Frontal cortex (tissue), 3 donors: ENCODE measurements at regions not wholly inside any gene's neighbourhood (a gene's known extent, or its start where the extent isn't known, plus 50 kb on each side); places are given as distances from the start of the nearest gene placed in this dataset.
A peak's percentile ranks its signal among the peaks of the same experiment; 100 is the strongest.
"Not testable (repeated sequence)": the region's sequence is repeated elsewhere in the genome, so short reads cannot be mapped to it uniquely, and the experiment has no call there.

Source experiments
- DNase-seq, 2 donors: peaks; one replicate each; pipeline ENCODE4 v3.0.0; 2012; ENCODE audit warnings: low spot score in 2 of 2
- FAIRE-seq: peaks from 2 replicates; lab custom pipeline; 2012; peaks lifted over from hg19 to GRCh38; lab: Jason Lieb, UNC
- donor health status: control.
- donor health status: control.
- donor health status: control.

DNA sequence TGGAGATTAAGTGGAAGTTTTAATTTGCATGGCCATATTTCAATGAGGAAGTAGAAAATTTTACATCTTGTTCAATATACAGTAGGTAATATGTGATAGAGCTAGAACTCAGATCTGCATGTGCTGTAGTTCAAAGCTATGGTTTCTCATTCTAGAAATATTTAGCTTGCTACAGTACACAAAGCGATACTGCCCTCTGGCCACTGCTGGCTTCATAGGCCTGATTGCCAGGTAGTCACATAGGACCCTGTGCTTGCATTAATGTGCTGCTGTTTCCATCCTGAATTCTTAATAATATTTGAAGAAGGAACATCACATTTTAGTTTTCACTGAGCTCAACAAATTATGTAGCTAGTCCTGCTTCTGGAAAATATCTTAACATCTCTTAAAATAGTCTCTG, 87.0 kb downstream of the PLSCR2 start:
- FAIRE-seq (no peak), DNase-seq (no peak)

DNA sequence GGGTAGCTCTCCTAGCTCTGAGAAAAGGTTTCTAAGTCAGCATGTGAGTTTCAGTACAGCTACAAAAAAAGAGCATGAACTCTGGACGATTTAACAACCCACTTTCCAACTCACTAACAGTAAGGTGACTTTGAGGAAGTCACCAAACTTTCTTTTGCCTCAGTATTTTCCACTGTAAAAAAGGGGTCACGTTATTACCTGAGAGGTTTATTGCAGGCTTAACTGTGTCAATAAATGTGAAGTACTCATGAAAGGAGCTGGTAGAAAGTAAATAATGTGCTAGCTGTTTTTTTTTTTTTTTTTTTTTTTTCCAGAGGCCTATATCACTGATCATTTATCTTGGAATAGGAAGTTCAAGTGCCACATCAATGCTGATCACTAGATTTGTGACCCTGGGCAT, 89.3 kb downstream of the PLSCR2 start:
- DNase-seq = no peak
- FAIRE-seq = no peak

DNA sequence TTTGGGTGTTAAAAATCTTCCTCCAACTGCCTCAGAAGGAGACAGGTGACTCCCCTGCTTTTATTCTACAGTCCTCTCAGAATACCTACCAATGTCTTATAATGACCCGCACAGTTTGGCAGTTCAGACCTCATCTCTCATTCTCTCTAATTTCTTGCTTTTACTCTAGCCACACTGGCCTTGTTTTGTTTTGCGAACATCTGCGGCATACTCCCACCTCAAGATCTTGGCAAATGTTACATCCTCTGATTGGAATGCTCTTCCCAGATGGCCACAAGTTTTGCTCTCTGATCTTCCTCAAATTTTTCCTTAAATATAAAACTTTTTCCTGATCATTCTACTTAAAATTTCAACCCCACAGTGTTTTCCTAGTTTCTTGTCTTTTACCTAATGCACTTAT, 94.1 kb downstream of the PLSCR2 start:
- no peak for DNase-seq
- no peak for FAIRE-seq

DNA sequence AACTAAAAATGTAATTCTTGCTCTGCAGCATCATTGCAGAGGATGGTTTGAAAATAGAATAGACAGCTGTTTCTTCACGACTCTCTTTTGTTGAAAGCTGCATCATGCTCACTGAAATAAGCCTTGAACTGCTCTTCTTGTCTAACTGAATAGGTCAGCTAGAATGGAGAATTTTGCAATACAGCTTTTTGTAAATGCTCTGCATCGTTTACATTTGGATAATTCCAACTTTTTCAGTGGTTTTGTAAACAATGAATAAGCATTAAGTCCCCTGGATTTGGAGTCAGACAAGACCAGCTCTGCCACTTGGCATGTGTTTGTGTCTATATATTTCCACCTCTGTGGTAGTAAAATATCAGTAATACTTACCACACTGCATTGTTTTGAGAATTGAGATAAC, 95.2 kb downstream of the PLSCR2 start:
- DNase-seq (peak in 1 of 2 donors; percentile 6), FAIRE-seq (no peak)

DNA sequence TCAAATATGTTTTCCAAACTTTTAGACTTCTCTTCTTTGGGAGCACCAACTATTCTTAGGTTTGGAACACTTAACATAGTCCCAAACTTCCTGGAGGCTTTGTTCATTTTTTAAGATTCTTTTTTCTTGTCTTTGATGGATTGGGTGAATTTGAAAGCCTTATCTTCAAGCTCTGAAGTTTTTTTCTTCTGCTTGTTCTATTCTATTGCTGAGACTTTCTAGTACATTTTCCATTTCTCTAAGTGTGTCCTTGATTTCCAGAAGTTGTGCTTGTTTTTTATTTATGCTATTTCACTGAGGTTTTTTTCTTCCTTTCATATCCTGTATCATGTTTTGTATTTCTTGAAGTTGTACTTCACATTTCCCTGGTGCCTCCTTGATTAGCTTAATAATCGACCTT, 97.5 kb downstream of the PLSCR2 start:
- DNase-seq (no peak), FAIRE-seq (no peak)

DNA sequence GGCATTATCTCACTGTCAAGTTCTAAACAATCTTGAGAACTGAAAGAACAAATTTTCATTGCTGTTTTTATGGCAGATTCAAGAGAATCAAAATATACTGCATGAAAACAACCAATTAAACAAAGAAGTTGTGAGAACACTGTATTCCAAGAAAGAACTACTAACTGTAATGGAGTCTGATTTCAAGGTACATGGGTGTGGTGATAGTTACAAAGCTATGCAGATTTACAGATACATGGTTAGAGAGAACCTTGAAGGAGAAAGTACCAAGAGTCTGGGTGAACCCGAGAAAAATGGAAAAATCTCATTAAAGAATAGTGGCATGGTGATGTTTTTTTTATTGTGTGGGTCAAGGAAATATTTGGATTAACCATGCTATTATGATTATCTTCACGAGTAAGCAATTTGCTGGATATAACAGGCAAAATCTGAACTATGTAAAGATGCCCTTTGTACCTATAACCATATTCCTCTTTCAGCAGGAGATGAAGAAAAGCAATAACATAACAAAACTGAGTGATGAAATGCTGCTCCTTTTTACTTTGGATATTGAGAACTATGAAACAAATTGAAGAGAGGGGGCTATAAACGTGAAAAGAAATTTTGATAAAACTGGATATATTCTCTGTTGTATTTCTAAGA, 100.4 kb downstream of the PLSCR2 start:
- no peak for DNase-seq
- FAIRE-seq = no peak

DNA sequence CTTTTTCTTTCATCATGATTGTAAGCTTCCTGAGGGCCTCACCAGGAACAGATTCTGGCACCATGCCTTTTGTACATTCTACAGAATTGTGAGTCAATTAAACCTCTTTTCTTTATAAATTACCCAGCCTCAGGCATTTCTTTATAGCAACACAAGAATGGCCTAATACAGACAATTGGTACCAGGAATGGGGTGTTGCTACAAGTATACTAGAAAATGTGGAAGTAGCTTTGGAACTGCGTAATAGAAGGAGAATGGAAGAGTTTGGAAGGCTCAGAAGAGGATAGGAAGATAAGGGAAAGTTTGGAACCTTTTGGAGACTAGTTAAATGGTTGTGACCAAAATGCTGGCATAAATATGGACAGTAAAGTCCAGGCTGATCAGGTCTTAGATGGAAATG, 108.9 kb upstream of the PLSCR4 start:
- DNase-seq (no peak), FAIRE-seq (no peak)

DNA sequence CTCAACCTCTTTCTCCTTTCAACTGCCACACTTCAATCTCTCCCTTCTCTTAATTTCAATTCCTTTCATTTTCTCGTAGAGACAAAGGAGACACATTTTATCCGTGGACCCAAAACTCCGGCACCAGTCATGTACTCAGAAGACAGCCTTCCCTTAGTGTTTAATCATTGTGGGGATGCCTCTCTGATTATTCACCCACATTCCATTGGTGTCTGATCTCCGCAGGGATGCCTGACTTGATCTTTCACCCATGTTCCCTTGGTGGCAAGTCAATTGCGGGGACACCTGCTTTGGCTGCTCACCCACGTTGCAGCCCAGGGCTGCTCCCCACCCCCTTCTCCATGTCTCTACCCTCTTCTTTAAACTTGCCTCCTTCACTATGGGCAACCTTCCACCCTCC, 103.5 kb upstream of the PLSCR4 start:
- FAIRE-seq, DNase-seq: not testable (repeated sequence)

DNA sequence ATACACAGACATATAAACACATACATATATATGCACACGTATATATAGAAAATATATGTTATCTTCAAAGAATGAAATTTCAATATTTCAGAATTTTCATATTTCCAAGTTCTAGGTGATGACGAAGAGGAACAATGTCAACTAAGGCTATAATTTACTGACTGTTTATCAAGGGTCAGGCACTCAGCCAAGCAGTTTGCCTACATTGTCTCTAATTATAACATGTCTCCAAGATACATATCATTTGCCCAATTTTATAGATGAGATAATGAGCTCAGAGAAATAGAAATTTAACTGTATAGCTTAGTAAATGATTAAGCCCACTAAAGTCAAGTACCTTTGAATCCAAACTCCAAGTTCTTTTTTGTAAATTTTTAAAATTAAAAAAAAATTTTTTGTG, 99.9 kb upstream of the PLSCR4 start:
- FAIRE-seq (no peak), DNase-seq (no peak)

DNA sequence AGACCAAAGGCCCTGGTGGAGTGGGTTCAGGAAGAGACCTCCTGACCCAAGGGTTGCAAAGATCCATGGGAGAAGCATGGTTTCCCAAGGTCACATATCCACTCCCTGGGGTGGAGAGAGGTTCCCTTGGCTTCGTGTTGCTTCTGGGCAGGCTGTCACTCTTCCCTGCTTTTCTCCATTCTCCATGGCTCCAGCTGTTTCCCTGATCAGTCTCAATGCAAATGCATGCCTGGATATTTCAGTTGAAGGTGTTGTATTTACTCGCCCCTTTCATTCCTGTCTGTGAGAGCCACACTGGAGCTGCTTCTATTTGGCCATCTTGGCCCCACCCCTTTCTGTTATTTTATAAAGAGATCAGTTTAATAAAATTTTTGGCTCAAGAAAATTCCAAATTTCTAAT, 95.0 kb upstream of the PLSCR4 start:
- FAIRE-seq = no peak

DNA sequence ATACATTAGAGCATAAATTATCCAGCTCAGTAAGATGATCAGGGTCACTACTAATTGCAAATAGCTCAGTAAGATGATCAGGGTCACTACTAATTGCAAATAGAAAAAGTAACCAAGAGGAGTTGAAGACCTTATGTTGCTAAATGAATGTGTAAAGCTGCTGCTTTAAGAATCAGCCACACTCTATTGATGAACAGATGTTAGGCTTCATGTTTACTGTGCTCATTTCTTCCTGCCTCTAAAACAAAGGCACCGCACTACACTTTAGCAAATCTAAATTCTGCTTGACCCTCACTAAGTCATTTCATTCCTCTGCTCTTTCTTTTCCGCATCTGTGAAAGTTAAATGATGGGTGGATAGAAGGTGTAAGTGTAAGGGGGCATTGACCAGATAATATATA, 92.6 kb upstream of the PLSCR4 start:
- DNase-seq = no peak
- FAIRE-seq = no peak

More for the DNA sequence above, 95.0 kb upstream of the PLSCR4 start:
- no peak for DNase-seq

DNA sequence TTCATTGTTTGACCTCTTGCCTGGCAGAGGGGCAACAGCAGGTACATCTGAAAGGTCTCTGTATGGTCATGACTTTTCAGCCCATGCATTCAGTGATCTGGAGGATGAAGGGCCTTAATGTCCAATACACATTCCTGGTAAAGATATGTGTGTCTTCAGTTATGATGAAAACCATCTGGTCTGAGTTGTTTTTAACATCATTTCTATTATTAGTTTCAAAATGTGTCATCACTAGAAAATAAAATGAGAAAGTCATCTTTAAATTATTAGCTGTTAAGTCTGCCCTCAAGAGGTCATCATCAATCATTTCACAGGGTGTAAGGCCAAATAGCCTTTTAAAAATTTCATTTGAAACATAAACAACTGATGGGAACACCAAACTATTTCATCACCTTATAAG, 92.1 kb upstream of the PLSCR4 start:
- no peak for FAIRE-seq

DNA sequence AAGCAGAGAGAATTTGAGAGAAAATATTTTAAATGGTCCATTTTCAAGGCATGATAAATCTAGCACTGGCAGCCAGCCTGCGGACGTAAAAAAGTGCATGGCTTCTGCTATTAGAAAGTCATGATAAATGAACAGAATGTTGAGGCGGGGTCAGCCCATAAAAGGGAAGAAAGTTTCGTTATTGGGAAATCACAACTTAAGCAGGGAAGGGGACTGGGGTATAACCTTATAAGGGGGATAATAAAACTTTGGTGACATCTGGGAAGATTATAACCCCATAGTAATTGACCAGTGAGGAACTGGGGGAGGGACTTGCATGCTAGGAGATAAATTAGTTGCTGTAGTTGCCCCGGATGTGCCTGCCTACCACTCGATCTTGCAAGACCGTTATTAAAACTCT, 88.4 kb upstream of the PLSCR4 start:
- DNase-seq (no peak), FAIRE-seq (no peak)

More for the DNA sequence above, 92.1 kb upstream of the PLSCR4 start:
- no peak for DNase-seq

DNA sequence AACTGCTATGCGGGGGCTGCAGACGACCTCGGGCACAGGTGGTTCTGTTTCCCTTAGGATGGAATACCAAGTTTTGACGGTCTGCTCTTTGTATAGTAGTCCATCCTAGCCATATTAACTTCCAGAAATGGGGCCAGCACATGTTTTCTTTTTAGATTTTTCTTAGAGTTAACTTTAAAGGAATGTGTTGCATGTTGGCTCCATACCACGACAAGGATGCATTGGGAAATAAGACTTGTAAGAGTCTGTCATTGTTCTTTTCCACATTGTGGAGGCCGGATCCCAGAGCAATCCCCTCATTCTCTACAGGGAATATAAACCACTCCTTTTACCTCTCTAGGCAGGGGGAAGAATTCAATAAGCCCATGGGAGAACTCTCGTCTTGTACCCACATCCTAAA, 87.1 kb upstream of the PLSCR4 start:
- DNase-seq (no peak), FAIRE-seq (no peak)

DNA sequence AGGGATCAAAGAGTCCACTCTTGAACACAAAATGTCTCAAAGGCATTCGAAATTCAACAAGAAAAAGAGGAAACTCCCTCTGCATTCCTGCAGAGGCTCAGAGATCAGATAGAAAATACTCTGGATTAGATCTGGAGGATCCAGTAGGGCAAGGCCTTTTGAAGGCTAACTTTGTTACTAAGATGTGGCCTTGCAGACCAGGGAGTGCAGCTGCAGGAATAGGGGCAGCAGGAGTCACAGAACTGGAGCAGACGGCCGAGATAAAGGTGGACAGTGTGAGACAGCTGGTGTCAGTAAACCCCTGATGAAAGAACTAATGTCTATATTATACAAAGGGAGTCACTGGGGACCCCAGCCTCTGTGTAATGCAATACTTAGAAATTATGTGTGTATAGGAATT, 84.5 kb upstream of the PLSCR4 start:
- FAIRE-seq (no peak), DNase-seq (no peak)

DNA sequence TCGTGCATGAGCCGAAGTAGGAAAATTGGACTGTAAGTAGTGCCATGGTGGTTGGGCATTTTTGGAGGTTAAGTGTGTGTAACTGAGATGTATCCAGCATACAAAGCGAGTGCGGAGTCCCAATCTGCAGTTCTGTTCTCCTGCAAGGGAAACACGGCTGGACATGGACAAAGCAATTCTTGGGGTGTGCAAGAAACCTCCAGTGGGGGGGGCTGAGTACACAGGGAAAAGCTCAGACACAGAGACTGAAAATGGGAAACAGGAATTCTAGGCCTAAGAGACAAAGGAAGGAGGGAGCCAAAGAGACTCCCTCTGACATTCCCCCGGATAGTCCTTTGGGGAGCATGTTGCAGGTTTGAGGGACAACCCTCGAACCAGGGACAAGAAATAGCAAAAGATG, 83.2 kb upstream of the PLSCR4 start:
- FAIRE-seq (no peak), DNase-seq (no peak)

DNA sequence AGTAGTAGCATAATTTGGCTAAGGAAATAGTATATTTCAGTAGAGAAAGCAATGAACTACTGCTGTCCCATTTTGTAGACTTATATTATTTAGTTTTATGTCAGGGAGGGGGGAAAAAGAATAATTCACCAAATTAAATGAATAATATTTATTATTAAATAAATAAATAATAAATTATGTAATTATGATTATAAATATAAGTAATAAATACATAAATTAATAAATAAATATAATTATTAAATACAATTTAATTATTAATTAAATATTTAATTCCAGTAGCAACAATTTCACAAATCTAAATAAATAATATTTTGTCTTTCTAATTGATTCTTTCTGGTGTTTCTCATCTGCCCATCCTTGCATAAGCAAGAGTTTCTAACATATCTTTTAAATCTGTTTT, 81.1 kb upstream of the PLSCR4 start:
- FAIRE-seq = peak; percentile 72
- DNase-seq = no peak

DNA sequence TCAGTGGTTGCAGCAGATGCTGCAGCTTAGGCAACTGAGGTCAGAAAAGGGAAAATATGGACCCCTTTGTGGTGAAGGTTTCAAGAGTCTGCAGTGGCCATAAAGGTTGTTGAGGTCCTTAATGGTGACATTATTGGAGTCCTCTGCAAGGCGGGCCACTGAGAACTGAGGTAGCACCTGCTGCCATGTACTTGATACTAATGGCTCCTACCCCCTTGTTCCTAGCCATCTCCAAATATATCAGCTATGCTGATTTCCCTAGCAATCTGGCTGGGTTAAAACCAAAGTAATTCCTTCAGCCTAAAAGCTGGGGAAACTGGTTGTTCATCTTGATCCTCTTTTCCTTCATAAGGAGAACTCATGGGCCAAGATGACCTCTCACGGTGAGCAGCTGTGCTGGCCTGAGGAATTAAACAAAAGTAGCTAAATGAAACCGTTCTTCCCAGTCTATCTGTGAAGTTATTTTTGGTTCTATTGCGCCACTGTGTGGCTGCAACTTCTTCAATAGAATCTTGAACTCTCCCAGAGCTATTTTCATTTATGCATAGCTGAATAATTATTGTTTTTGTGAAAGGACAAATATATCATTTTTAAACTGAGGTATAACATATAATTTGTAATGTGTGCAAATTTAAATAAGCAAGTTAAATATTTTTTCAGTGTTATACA, 76.1 kb upstream of the PLSCR4 start:
- FAIRE-seq (no peak), DNase-seq (peak; percentile 6 to 31)

DNA sequence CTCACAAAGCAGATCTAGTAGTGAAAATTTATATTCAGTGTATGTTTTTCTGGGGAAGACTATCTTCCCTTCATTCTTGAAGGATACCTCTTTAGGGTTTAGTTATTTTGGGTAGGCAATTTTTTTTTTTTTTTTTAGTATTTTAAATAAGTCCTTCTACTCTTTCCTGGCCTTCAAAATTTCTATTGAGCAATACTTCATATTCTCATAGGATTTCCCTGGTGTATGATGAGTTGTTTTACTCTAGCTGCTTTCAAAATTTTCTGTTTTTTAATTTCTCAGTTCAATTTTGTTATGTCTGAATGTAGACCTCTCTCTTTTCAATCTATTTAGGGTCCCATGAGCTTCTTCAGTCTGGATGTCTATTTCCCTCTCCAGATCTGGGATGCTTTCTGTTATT, 74.3 kb upstream of the PLSCR4 start:
- DNase-seq (no peak), FAIRE-seq (no peak)

DNA sequence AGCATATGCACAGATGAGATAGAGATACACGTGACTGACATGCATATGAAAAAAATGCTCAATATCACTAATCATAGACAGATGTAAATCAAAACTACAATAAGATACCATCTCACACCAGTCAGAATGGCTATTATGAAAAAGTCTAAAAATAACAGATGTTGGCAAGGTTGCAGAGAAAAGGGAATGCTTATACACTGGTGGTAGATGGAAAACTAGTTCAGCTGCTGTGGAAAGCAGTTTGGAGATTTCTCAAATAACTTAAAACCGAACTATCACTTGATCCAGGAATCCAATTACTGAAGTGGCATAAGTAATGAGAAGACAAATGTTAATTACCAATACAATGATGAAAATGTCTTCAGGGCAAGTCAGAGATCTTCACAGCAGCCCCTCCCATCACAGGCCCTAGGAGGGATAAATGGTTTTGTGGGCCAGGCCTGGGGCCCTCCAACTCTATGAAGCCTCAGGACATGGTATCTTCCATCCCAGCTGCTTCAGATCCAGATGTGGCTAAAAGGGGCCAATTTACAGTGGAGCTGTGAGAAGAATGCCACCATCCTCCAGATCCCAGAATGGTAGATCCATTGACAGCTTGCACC, 71.4 kb upstream of the PLSCR4 start:
- no peak for FAIRE-seq
- DNase-seq = no peak

DNA sequence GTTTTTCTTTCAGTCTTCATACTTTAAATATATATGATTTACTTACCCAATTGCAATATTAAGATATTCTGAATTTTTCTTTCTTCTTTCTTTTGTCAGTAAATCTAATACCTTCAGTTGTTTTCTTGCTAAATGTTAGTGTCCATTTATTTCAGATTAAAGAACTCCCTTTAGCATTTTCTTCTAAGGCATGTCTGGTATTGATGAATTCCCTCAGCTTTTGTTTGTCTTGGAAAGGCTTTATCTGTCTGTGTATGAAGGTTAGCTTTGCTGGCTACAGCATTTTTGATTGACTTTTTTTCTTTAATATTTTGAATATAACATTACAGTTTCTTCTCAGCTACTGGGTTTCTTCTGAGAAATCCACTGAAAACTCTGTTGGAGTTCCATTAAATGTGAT, 64.0 kb upstream of the PLSCR4 start:
- no peak for FAIRE-seq

DNA sequence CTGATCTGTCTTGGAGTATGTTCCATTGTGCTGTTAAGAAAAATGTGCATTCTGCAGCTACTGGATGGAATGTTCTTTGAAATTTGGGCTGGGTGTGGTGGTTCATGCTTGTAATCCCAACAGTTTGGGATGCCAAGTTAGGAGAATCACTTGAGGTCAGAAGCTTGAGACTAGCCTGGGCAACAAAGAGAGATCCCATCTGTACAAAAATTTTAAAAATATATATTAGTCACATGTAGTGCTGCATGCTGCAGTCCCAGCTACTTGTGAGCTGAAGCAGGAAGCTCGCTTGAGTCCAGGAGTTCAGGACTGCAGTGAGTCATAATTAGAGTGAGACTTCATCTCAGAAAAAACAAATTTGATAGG, 62.8 kb upstream of the PLSCR4 start:
- FAIRE-seq = no peak
- no peak for DNase-seq

More for the DNA sequence above, 64.0 kb upstream of the PLSCR4 start:
- DNase-seq = no peak
